PC-9 (cell line): ENCODE measurements at regions not wholly inside any gene's neighbourhood (a gene's known extent, or its start where the extent isn't known, plus 50 kb on each side); places are given as distances from the start of the nearest gene placed in this dataset.
"Not testable (repeated sequence)": the region's sequence is repeated elsewhere in the genome, so short reads cannot be mapped to it uniquely, and the experiment has no call there.

Experiments
- BruUV-seq: library from RNA; stranded (reverse); fragments of 400-500 nt; replicated peaks from 2 replicates; lab custom pipeline; 2021; lab: Mats Ljungman, UMichigan
- CTCF ChIA-PET: fragments of 300-600 bp; sonication (Branson Sonifier 250); formaldehyde crosslinking; loops from one replicate; lab custom pipeline; 2022; ENCODE audit warnings: antibody characterized with exemption; lab: Charles Lee
- POLR2A ChIA-PET: fragments of 300-600 bp; sonication (Branson Sonifier 250); formaldehyde crosslinking; loops from one replicate; lab custom pipeline; 2022; ENCODE audit warnings: antibody characterized with exemption; ENCODE audit not compliant: unreplicated experiment; lab: Charles Lee
- DNase-seq, 2 experiments: peaks; one replicate each; pipeline versions ENCODE4 v3.0.0 to v3.0.0-alpha.2; 2015 to 2022; ENCODE audit warnings: mixed read lengths in 1 of 2
- H2AFZ ChIP-seq: fragments of 200-600 bp; sonication (generic); 2 replicates; pipeline ENCODE4 v1.8.1; 2017; ENCODE audit warnings: antibody characterized with exemption
- H3F3A ChIP-seq: fragments of 200-600 bp; sonication (generic); 2 replicates; pipeline ENCODE4 v1.8.1; 2017; ENCODE audit warnings: antibody characterized with exemption, mild to moderate bottlenecking, low read depth; ENCODE audit not compliant: insufficient read depth
- H3K27ac ChIP-seq: fragments of 200-600 bp; sonication (generic); 2 replicates; pipeline ENCODE4 v1.6.1; 2016; ENCODE audit warnings: mixed run types
- H3K27me3 ChIP-seq: fragments of 200-600 bp; sonication (generic); 2 replicates; pipeline ENCODE4 v1.6.1; 2016; ENCODE audit warnings: low read depth, mixed run types; ENCODE audit not compliant: insufficient read depth
- H3K36me3 ChIP-seq: fragments of 200-600 bp; sonication (generic); 2 replicates; pipeline ENCODE4 v1.6.1; 2016; ENCODE audit warnings: low read depth, mixed run types
- H3K4me1 ChIP-seq: fragments of 200-600 bp; sonication (generic); replicated peaks from 2 replicates; pipeline ENCODE4 v1.6.1; 2016; ENCODE audit warnings: mixed run types; ENCODE audit not compliant: insufficient read depth
- H3K4me2 ChIP-seq: fragments of 200-600 bp; sonication (generic); 2 replicates; pipeline ENCODE4 v1.6.1; 2017; ENCODE audit warnings: mixed run types
- H3K4me3 ChIP-seq: fragments of 200-600 bp; sonication (generic); 2 replicates; pipeline ENCODE4 v1.6.1; 2016; ENCODE audit warnings: mixed run types
- H3K79me2 ChIP-seq: fragments of 200-600 bp; sonication (generic); 2 replicates; pipeline ENCODE4 v1.6.1; 2017; ENCODE audit warnings: low read depth, mixed run types
- H3K9me2 ChIP-seq: fragments of 200-600 bp; sonication (generic); 2 replicates; pipeline ENCODE4 v1.8.1; 2017; ENCODE audit warnings: mild to moderate bottlenecking; ENCODE audit not compliant: insufficient read depth
- H3K9me3 ChIP-seq: fragments of 200-600 bp; sonication (generic); 2 replicates; pipeline ENCODE4 v1.8.1; 2016; ENCODE audit warnings: low read depth; ENCODE audit not compliant: insufficient read depth
- H4K20me1 ChIP-seq: fragments of 200-600 bp; sonication (generic); 2 replicates; pipeline ENCODE4 v1.8.1; 2017; ENCODE audit not compliant: insufficient read depth
- EZH2 ChIP-seq: fragments of 200-600 bp; sonication (generic); IDR thresholded peaks from 2 replicates; pipeline ENCODE4 v1.8.0; 2017; ENCODE audit warnings: antibody characterized with exemption, low read depth
- intact Hi-C: fragments of 100-400 bp; cut with micrococcal nuclease; formaldehyde crosslinking; loops from one replicate; pipeline ENCODE4 v1.10.0; 2022; ENCODE audit not compliant: unreplicated experiment
- TF ChIP-seq, protein P1 (sequence below): fragments of 200-600 bp; sonication (generic); conservative IDR thresholded peaks from 2 replicates; pipeline ENCODE4 v1.6.1; 2017; ENCODE audit warnings: mixed run types, antibody characterized with exemption, mild to moderate bottlenecking, moderate library complexity

DNA sequence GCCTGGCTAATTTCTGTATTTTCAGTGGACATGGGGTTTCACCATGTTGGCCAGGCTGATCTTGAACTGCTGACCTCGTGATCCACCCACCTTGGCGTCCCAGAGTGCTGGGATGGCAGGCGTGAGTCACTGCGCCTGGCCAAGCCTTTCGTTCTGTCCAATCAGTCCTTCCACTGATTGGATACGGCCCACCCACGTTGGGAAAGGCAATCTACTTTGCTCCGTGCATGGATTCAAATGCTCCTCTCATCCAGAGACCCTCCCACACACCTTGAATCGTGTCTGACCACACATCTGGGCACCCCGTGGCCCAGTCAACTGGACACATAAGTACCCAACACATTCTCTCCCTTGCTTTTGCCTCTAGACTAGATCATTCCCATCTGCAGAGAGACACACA lies 74.9 kb downstream of the CRLF2 start:
- intact Hi-C loops = no loop called here
- no peak for DNase-seq
- Histone ChIP-seq H3K9me2 (no peaks in the 10 kb centered on the region), H3K79me2 (no peaks in the 10 kb centered on the region), H2AFZ (no peak overlapping the region), H3K4me2 (no peak overlapping the region), H3F3A (no peaks in the 10 kb centered on the region), H3K9me3 (no peaks in the 10 kb centered on the region), H3K27ac (no peak overlapping the region), H3K27me3 (peaks cover 70% of the 10 kb centered on the region), H4K20me1 (no peaks in the 10 kb centered on the region), H3K4me3 (no peak overlapping the region), H3K36me3 (no peaks in the 10 kb centered on the region), H3K4me1 (no peaks in the 10 kb centered on the region)
- TF ChIP-seq, protein P1, sequence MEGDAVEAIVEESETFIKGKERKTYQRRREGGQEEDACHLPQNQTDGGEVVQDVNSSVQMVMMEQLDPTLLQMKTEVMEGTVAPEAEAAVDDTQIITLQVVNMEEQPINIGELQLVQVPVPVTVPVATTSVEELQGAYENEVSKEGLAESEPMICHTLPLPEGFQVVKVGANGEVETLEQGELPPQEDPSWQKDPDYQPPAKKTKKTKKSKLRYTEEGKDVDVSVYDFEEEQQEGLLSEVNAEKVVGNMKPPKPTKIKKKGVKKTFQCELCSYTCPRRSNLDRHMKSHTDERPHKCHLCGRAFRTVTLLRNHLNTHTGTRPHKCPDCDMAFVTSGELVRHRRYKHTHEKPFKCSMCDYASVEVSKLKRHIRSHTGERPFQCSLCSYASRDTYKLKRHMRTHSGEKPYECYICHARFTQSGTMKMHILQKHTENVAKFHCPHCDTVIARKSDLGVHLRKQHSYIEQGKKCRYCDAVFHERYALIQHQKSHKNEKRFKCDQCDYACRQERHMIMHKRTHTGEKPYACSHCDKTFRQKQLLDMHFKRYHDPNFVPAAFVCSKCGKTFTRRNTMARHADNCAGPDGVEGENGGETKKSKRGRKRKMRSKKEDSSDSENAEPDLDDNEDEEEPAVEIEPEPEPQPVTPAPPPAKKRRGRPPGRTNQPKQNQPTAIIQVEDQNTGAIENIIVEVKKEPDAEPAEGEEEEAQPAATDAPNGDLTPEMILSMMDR = no peak
- TF ChIP-seq EZH2 = no peak
- CTCF ChIA-PET = no interaction called here
- BruUV-seq = no TSS peak
- POLR2A ChIA-PET = no interaction called here

GRCh38 chrX:1136582-1136981 lies 75.9 kb downstream of the CRLF2 start:
- H2AFZ ChIP-seq, H3F3A ChIP-seq, DNase-seq, H3K9me2 ChIP-seq, CTCF ChIA-PET, H4K20me1 ChIP-seq, H3K4me3 ChIP-seq, intact Hi-C loops, H3K27ac ChIP-seq, H3K4me1 ChIP-seq, H3K9me3 ChIP-seq, H3K36me3 ChIP-seq, POLR2A ChIA-PET, H3K4me2 ChIP-seq, BruUV-seq, H3K79me2 ChIP-seq: not testable (repeated sequence)
- peaks cover 80% of the 10 kb centered on the region for H3K27me3 ChIP-seq

- intact Hi-C loops = no loop called here
- Histone ChIP-seq H3F3A (no peaks in the 10 kb centered on the region; the same call in 1 of the 2 replicates), H3K4me3 (no peak overlapping the region), H3K9me2 (no peaks in the 10 kb centered on the region), H3K27me3 (peaks cover 84% of the 10 kb centered on the region), H3K36me3 (no peaks in the 10 kb centered on the region), H4K20me1 (no peaks in the 10 kb centered on the region), H3K79me2 (no peaks in the 10 kb centered on the region), H3K27ac (no peak overlapping the region), H3K4me2 (no peak overlapping the region), H3K9me3 (no peaks in the 10 kb centered on the region), H3K4me1 (no peaks in the 10 kb centered on the region), H2AFZ (no peak overlapping the region)
- no TSS peak for BruUV-seq
- POLR2A ChIA-PET = no interaction called here
- CTCF ChIA-PET = no interaction called here
- no peak for DNase-seq
- TF ChIP-seq EZH2 = no peak
- TF ChIP-seq, protein P1 = no peak
Measured at GRCh38 chrX:1134976-1135375, 77.5 kb downstream of the CRLF2 start.

GRCh38 chrX:1134156-1134555 lies 78.3 kb downstream of the CRLF2 start:
- H3K36me3 ChIP-seq = no peaks in the 10 kb centered on the region
- POLR2A ChIA-PET = no interaction called here

More at GRCh38 chrX:1134156-1134555, 78.3 kb downstream of the CRLF2 start:
- no peaks in the 10 kb centered on the region for H3K4me1 ChIP-seq
- CTCF ChIA-PET = no interaction called here
- H3K4me3 ChIP-seq = no peak overlapping the region
- intact Hi-C loops = no loop called here
- no peak for TF ChIP-seq EZH2
- H3K9me3 ChIP-seq = no peaks in the 10 kb centered on the region
- H3K79me2 ChIP-seq = no peaks in the 10 kb centered on the region
- no peak overlapping the region for H3K27ac ChIP-seq
- no peak overlapping the region for H2AFZ ChIP-seq
- peaks cover 8% of the 10 kb centered on the region; the same call in 1 of the 2 replicates for H3F3A ChIP-seq
- no peaks in the 10 kb centered on the region for H3K9me2 ChIP-seq
- H4K20me1 ChIP-seq = no peaks in the 10 kb centered on the region
- no peak overlapping the region for H3K4me2 ChIP-seq
- H3K27me3 ChIP-seq = peaks cover 76% of the 10 kb centered on the region
- no peak for DNase-seq
- no TSS peak for BruUV-seq
